ENCODE measurements at regions not wholly inside any gene's neighbourhood (a gene's known extent, or its start where the extent isn't known, plus 50 kb on each side); places are given as distances from the start of the nearest gene placed in this dataset.

DNA sequence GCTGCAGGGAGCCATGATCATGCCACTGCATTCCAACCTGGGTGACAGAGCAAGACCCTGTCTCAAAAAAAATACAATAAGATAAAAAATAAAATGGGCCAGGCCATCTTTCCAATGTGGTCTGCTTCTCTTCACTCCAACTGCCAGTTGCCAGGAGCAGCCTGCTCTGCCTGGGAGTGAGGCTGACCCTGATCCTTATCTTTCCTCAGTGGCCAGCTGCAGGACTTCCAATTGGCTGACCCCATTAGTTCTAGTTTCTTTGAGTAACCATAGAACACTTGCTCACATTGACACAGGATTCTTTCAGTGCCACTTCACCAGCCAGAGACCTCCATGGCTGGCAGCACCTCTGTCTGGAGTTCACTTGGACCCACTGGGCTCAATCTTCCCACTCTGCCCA lies 258.6 kb downstream of the MID1IP1 start:
- BruUV-seq (replicated peaks) = no TSS peak
- Histone ChIP-seq H3K27me3 (ENCODE audit: insufficient read depth, low read length) (no peaks in the 10 kb centered on the region), H2AFZ (ENCODE audit: low read depth, low read length, poor library complexity, severe bottlenecking) (no peak overlapping the region), H3K79me2 (ENCODE audit: insufficient read depth, low read length) (no peaks in the 10 kb centered on the region), H3K4me2 (ENCODE audit: low read length) (no peak overlapping the region), H3K4me1 (ENCODE audit: control insufficient read depth in 1 of 2, insufficient read depth in 2 of 2, low read length in 2 of 2) (no peaks in the 10 kb centered on the region), H3K36me3 (ENCODE audit: control insufficient read depth in 1 of 2, insufficient read depth in 2 of 2, low read length in 2 of 2) (no peaks in the 10 kb centered on the region), H4K20me1 (ENCODE audit: insufficient read depth) (no peaks in the 10 kb centered on the region), H3K4me3 (replicated peaks in 1 of 2; ENCODE audit: low read depth in 1 of 2, low read length in 2 of 2) (no peak overlapping the region), H3K9ac (ENCODE audit: low read length) (no peak overlapping the region), H3K27ac (ENCODE audit: low read depth, low read length) (no peak overlapping the region), H3K9me2 (ENCODE audit: insufficient read depth) (no peaks in the 10 kb centered on the region), H3K9me3 (ENCODE audit: control insufficient read depth in 1 of 2, insufficient read depth in 1 of 2, low read depth in 1 of 2, low read length in 2 of 2) (no peaks in the 10 kb centered on the region)
- ATAC-seq (no peak), DNase-seq (ENCODE audit: low read depth, low spot score) (no peak)
- TF ChIP-seq TCF7L2 (IDR thresholded peaks at IDR 0.05; ENCODE audit: borderline replicate concordance, extremely low read depth, insufficient read depth, insufficient read length) (no peak), JUND (IDR thresholded peaks at IDR 0.05) (no peak), POLR2A (IDR thresholded peaks at IDR 0.05; ENCODE audit: borderline replicate concordance, extremely low read depth, insufficient read depth, insufficient read length) (no peak), EZH2 (IDR thresholded peaks at IDR 0.05) (no peak), SIN3A (IDR thresholded peaks at IDR 0.05; ENCODE audit: low read depth) (no peak), POLR2AphosphoS5 (IDR thresholded peaks at IDR 0.05; ENCODE audit: low read depth, low read length) (no peak), SP1 (IDR thresholded peaks at IDR 0.05; ENCODE audit: low read depth) (no peak), ZNF274 (IDR thresholded peaks at IDR 0.05; ENCODE audit: low read depth, low read length) (no peak), CEBPB (IDR thresholded peaks at IDR 0.05; ENCODE audit: low read depth) (no peak), RAD21 (IDR thresholded peaks at IDR 0.05; ENCODE audit: low read depth) (no peak), YY1 (IDR thresholded peaks at IDR 0.05; ENCODE audit: extremely low read depth, insufficient replicate concordance, low read depth, low read length) (no peak), ZFX (IDR thresholded peaks at IDR 0.05) (no peak), CBX3 (IDR thresholded peaks at IDR 0.05; ENCODE audit: low read depth) (no peak), EGR1 (IDR thresholded peaks at IDR 0.05; ENCODE audit: low read depth) (no peak), FOSL1 (IDR thresholded peaks at IDR 0.05; ENCODE audit: low read depth) (no peak), EZH2phosphoT487 (IDR thresholded peaks at IDR 0.05; ENCODE audit: borderline replicate concordance) (no peak)
- TF ChIP-seq, protein P1, sequence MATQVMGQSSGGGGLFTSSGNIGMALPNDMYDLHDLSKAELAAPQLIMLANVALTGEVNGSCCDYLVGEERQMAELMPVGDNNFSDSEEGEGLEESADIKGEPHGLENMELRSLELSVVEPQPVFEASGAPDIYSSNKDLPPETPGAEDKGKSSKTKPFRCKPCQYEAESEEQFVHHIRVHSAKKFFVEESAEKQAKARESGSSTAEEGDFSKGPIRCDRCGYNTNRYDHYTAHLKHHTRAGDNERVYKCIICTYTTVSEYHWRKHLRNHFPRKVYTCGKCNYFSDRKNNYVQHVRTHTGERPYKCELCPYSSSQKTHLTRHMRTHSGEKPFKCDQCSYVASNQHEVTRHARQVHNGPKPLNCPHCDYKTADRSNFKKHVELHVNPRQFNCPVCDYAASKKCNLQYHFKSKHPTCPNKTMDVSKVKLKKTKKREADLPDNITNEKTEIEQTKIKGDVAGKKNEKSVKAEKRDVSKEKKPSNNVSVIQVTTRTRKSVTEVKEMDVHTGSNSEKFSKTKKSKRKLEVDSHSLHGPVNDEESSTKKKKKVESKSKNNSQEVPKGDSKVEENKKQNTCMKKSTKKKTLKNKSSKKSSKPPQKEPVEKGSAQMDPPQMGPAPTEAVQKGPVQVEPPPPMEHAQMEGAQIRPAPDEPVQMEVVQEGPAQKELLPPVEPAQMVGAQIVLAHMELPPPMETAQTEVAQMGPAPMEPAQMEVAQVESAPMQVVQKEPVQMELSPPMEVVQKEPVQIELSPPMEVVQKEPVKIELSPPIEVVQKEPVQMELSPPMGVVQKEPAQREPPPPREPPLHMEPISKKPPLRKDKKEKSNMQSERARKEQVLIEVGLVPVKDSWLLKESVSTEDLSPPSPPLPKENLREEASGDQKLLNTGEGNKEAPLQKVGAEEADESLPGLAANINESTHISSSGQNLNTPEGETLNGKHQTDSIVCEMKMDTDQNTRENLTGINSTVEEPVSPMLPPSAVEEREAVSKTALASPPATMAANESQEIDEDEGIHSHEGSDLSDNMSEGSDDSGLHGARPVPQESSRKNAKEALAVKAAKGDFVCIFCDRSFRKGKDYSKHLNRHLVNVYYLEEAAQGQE (IDR thresholded peaks at IDR 0.05; ENCODE audit: low read depth) = no peak
- TF ChIP-seq, protein P2, sequence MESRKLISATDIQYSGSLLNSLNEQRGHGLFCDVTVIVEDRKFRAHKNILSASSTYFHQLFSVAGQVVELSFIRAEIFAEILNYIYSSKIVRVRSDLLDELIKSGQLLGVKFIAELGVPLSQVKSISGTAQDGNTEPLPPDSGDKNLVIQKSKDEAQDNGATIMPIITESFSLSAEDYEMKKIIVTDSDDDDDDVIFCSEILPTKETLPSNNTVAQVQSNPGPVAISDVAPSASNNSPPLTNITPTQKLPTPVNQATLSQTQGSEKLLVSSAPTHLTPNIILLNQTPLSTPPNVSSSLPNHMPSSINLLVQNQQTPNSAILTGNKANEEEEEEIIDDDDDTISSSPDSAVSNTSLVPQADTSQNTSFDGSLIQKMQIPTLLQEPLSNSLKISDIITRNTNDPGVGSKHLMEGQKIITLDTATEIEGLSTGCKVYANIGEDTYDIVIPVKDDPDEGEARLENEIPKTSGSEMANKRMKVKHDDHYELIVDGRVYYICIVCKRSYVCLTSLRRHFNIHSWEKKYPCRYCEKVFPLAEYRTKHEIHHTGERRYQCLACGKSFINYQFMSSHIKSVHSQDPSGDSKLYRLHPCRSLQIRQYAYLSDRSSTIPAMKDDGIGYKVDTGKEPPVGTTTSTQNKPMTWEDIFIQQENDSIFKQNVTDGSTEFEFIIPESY (IDR thresholded peaks at IDR 0.05; ENCODE audit: extremely low read depth, insufficient replicate concordance, low read length) = no peak
- TF ChIP-seq, protein P3, sequence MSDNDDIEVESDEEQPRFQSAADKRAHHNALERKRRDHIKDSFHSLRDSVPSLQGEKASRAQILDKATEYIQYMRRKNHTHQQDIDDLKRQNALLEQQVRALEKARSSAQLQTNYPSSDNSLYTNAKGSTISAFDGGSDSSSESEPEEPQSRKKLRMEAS (IDR thresholded peaks at IDR 0.05) = no peak
- TF ChIP-seq, protein P4, sequence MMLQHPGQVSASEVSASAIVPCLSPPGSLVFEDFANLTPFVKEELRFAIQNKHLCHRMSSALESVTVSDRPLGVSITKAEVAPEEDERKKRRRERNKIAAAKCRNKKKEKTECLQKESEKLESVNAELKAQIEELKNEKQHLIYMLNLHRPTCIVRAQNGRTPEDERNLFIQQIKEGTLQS (IDR thresholded peaks at IDR 0.05) = no peak
- intact Hi-C loops (cut with micrococcal nuclease) = no loop called here
- ChIA-PET RAD21 (ENCODE audit: low non-redundant PET in 1 of 2, low total read pairs in 2 of 2, uncharacterized antibody in 2 of 2, unreplicated experiment in 2 of 2) (no interaction called here), CTCF (no interaction called here), POLR2A (no interaction called here)

Measured in HCT116 (cell line).